ENCODE measurements at regions not wholly inside any gene's neighbourhood (a gene's known extent, or its start where the extent isn't known, plus 50 kb on each side); places are given as distances from the start of the nearest gene placed in this dataset.

DNA sequence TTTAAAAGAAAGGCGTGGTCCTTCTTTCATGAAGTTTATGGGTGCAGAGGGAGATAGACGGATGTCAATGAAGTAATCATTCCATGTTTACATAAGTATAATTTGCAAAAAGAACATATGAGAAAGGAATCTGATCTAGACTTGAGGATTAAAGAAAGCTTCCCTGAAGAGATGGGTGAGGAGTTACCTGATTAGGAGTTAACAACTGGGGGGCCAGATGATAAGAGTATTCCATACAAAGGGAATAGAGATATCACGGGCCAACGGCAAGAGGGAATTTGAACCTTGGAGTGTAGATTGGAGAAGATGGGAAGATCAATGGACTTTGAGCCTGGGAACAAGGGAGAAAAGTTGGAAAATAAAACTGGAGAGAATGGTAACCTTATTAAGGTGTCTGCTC, 1959.9 kb upstream of the WWC1 start:
- no peak overlapping the region for H3K4me3 ChIP-seq (ENCODE audit: low read length)

DNA sequence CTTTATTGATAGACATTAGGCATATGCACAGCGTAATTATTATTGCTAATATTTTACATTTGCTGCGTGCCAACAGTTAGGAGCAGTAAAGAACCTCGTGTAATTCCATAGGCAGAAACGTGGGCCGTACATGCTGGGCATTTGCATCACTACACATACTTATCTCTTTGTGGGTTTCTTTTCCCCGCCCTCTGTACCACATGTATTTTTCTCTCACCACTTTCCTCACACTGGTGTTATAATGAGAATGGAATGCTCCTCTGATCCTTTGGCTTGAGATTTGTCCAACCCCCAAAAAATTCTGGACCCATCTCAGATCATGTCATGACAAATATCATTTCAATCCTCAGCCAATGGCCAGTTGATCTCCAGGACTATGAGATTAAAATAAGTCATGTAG, 1952.6 kb upstream of the WWC1 start:
- no peak overlapping the region for H3K4me3 ChIP-seq (ENCODE audit: low read length)
- no peak for TF ChIP-seq ZNF274 (IDR thresholded peaks at IDR 0.05; ENCODE audit: low read depth, low read length)

More for the DNA sequence above, 1959.9 kb upstream of the WWC1 start:
- TF ChIP-seq ZNF274 (IDR thresholded peaks at IDR 0.05; ENCODE audit: low read depth, low read length): no peak

DNA sequence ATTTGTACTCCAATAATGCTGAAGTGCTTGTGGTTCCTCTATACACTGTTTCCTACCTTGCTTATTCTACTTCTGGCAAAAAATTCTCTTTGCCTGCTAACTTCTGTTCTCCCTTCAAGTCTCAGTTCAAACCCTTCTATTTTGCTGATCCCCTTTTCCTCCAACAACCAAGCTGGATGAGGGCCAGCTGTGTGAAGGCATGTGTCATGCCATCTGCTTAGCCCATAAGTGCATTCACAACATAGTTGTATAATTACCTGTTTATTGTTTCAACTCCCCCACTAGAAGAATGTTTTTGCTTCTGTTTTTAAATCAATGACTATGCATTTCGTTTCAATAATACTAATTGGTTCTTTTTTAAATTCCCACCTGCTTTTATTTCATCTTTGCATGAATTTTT, 1951.4 kb upstream of the WWC1 start:
- no peak overlapping the region for H3K4me3 ChIP-seq (ENCODE audit: low read length)
- no peak for TF ChIP-seq ZNF274 (IDR thresholded peaks at IDR 0.05; ENCODE audit: low read depth, low read length)

DNA sequence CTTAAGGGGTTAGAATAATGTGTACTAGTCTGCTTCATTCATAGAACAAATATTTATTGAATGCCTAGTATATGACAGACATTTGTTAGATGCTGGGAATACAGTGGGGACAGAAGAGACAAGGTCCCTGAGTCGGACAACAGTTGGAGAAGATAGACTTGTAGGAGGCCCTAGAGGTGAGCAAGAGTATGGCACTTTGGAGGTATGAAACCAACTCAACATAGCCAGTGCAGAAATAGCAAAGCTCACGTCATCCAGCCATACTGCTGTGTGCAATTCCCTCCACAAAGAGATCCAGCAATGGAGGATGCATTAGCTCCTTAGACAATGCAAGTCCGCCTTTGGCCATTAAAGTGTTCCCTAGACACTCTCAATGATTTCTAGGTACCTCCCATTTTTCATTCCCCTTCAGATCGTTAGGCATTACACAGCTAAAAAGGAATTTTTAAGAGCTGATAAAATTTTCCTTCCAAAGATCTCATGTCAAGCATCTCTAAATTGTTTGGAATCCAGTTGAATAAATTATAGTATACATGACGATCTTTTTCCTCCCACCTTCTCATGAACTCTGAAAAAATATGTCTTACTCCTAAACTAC, 1949.6 kb upstream of the WWC1 start:
- no peak overlapping the region for H3K4me3 ChIP-seq (ENCODE audit: low read length)
- no peak for TF ChIP-seq ZNF274 (IDR thresholded peaks at IDR 0.05; ENCODE audit: low read depth, low read length)

DNA sequence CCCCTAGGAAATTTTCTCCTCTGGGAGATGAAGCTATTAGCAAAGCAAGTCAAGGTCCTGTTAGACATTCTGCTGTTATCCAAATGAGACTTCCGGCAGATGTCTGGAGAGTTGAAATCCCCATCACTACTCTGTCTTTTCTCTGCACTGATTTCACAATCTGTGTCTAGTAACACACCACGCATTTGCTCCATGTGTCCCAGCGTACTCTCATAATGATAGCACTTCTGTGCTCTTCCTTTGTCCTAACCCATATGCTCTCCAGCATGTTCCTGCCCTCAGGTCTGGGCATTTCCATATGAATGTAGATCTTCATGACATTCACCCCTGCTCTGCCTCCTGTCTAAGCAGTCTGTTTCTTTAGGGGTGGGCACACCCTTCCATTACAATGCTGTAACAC, 1949.0 kb upstream of the WWC1 start:
- H3K4me3 ChIP-seq (ENCODE audit: low read length): no peak overlapping the region
- no peak for TF ChIP-seq ZNF274 (IDR thresholded peaks at IDR 0.05; ENCODE audit: low read depth, low read length)

DNA sequence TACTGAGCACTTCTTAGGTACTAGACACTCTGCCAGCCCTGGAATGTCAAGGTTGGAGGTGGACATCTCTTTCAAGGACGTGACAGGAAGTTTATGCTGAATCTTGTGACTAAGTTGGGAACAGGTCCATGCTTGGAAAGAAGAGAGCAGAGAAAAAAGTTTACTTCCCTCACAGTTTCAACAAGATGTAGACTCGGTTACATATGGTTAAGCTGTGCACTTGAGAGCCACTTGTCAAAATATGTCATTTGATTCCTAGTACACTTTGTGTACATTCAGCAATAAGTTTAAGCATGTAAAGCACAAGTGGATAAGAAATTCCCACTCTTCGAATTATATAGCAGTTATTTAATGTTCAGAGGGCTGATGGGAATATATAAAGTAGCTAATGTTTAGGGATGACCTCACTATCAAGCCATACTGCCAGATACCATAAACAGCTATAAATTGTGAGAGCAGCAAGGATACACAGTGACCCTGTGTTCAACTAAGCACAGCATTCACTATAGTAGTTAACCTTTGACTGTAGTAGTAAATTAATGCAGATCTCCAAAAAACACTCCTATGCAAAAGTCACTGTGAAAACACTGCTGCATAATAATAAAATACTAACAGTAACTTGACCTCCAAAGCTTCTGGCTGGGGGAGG, 1944.6 kb upstream of the WWC1 start:
- no peak overlapping the region for H3K4me3 ChIP-seq (ENCODE audit: low read length)

DNA sequence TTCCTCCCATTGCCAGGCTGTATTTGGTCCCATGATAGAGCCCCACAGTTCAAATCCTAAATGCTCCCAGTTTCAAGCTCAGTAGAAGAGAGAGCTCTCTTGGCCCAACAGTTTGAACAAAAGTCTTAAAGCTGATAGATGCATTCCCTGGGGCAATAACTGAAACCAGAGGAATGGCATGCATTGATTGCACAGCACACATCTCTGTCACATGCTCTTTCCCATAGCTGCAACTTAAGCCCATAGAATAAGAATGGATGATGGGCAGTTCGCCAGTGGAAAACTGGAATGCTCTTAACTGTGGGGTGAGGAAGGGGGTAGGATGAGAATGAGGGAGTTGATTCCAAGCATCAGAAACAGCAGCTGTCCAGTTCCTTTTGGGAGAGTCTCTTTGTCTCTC, 1942.4 kb upstream of the WWC1 start:
- no peak for TF ChIP-seq ZNF274 (IDR thresholded peaks at IDR 0.05; ENCODE audit: low read depth, low read length)
- no peak overlapping the region for H3K4me3 ChIP-seq (ENCODE audit: low read length)

More for the DNA sequence above, 1944.6 kb upstream of the WWC1 start:
- TF ChIP-seq ZNF274 (IDR thresholded peaks at IDR 0.05; ENCODE audit: low read depth, low read length): no peak

DNA sequence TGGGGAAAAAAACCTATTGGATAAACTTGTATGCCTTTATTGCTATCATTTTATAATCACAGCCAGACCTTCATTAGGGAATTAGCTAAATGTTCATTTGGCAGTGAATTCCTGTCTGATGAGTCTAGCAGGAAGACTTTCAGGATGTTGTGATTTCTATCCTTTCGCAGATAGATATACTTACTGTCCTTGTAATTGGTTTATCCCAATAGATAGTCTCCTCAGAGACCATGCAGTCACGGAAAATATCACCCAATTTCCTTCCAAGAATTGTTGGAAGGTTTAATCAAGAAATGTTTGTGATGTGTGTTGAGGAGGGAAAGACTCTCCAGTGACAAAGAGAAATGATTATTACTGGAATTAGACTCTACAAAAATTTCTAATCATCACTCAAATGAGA, 1937.9 kb upstream of the WWC1 start:
- H3K4me3 ChIP-seq (ENCODE audit: low read length): no peak overlapping the region
- TF ChIP-seq ZNF274 (IDR thresholded peaks at IDR 0.05; ENCODE audit: low read depth, low read length): no peak

DNA sequence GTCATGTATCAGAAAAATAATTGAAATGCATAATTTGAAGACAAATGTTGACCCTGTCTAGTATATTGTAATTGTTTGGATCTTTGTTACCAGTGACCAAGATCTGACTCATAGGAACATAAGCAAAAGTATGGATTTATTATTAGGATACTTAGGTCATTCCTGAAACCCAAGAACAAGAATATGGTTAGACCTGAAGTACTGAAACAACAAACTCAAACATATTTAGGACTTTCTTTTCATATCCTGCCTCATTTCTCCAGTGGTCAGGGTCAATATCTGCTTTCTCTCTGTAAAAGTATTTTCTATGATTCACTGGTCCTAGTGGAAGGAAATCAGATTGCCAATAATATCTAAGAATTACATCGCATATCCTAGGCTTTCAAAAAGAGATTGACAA, 1937.1 kb upstream of the WWC1 start:
- no peak overlapping the region for H3K4me3 ChIP-seq (ENCODE audit: low read length)
- TF ChIP-seq ZNF274 (IDR thresholded peaks at IDR 0.05; ENCODE audit: low read depth, low read length): no peak

DNA sequence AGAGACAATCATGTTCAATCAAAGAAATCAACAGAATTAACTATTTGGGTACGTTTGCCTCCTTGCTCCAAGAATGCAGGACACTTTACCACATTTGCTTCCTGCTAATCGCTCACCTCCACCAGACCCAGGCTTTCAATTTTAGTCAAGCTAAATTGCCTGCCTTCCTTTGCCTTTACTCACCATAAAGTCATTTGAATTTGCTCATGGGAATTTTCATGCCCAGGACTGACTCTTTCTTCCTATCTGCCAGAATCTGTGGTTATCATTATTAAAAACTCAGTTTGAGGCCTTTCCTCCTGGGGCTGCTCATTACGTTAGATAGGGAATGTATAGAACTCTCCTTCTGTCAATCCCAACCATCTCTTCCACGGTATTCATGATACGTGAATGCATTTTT, 1935.3 kb upstream of the WWC1 start:
- no peak for TF ChIP-seq ZNF274 (IDR thresholded peaks at IDR 0.05; ENCODE audit: low read depth, low read length)
- H3K4me3 ChIP-seq (ENCODE audit: low read length): no peak overlapping the region

DNA sequence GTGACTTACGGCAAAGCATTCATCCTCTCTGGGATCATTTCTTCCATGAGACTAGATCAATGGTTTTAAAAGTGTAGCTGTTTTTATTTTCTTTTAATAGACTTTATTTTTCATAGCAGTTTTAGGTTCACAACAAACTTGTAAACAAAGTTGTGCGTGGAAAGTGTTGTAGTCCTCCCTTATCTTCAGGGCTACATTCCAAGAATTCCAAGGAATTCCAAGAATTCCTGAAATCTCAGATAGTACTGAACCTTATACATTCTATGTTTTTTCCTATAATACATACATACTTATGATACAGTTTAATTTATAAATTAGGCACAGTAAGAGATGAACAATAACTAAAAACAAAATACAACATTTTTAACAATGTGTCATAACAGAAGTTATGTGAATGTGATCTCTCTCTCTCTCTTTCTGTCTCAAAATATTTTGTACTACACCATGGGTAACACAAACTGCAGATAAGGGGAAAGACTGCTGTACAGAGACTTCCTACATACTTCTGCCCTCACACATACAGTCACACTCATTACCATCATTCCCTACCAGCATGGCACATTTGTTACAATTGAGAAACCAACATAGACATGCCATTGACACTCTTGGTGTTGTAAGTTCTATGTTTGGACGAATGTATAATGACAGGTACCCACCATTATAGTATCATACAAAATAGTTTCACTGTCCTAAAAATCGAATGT, 1933.2 kb upstream of the WWC1 start:
- no peak overlapping the region for H3K4me3 ChIP-seq (ENCODE audit: low read length)
- no peak for TF ChIP-seq ZNF274 (IDR thresholded peaks at IDR 0.05; ENCODE audit: low read depth, low read length)

DNA sequence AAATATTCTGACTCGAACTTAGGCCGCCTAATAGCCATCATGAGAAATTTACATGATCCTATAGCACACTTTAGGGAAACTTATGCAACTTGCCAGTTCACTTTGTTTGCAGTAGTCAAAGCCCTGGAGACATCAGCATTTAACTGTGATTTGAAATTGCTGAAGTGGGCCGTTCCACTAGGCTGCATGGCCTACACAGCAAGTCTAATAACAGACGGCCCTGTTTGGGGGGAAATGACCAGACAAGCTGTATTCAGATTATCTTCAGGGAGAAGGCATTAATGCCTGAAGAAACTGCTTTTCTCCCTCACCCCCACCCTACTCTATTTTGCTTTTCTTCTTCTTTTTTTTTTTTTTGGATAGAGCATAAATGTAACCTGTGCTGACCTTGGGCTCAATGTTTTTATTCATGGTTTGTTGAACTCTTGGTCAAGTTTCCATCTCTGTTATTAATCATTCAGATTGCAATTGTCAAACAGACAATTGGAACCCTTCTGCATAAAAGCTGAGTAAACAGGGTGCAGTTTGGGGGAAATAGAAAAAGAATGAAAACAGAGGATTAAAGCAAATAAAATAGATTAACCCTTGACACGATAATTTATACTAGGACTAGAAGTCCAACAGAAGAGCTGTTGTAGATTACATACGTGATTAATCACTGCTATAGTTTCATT, 1928.2 kb upstream of the WWC1 start:
- no peak overlapping the region for H3K4me3 ChIP-seq (ENCODE audit: low read length)

DNA sequence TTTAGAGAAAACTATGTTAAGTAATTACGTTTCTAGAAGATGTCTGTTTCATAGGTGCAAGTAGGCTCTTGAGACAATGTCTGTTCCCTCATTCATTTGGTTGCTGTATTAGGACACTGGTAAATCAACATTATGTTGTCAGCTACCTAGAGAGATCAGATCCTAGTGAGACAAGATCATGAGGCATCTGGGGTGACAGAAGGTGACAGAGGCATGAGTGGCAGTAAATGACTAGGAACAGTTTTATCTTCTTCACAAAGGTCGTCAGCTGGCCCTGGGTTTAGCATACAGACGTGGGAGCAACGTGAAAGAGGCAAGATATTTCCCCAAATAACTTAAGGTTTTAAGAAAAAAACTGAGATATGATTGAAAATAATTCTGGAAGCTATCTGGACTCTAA, 1926.3 kb upstream of the WWC1 start:
- TF ChIP-seq ZNF274 (IDR thresholded peaks at IDR 0.05; ENCODE audit: low read depth, low read length): no peak

More for the DNA sequence above, 1928.2 kb upstream of the WWC1 start:
- no peak for TF ChIP-seq ZNF274 (IDR thresholded peaks at IDR 0.05; ENCODE audit: low read depth, low read length)

DNA sequence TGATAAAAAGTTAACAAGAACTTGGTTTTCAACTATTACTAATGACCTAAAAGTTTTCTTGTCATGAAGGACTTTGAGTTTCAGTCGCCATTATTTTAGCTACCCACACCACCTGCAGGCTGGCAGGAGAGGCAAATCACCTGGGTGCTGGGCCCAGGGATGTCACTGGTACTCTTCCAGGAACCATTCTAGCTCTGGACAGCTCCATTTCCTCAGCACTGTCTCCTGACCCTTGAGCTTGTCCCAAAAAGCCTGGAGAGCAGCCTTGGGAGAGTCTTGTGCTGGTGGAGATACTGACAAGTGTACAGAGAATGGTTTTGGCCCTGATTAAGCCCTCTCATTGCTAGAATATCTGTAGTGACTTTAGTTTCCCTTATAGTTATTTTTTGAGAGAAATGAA, 1924.1 kb upstream of the WWC1 start:
- no peak overlapping the region for H3K4me3 ChIP-seq (ENCODE audit: low read length)

More for the DNA sequence above, 1926.3 kb upstream of the WWC1 start:
- H3K4me3 ChIP-seq (ENCODE audit: low read length): no peak overlapping the region

DNA sequence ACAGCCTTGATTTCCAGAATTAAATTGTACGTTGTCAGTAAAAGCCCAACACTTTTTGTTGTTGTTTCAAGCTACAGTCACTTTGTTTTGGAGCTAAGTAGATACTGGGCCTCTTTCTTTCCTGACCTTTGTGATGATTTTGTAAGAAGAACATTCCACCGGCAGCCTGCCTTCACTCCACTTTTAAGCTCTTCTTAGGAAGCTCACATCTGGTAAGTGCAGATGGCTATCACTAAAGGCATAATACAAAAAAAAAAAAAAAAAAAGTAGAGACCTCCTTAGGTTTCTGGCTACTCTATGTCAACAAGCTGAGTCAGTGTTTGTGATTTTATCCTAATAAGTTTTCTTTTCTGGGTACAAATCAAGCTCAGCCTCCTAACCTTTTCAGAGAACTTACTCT, 1922.1 kb upstream of the WWC1 start:
- no peak for TF ChIP-seq ZNF274 (IDR thresholded peaks at IDR 0.05; ENCODE audit: low read depth, low read length)
- H3K4me3 ChIP-seq (ENCODE audit: low read length): no peak overlapping the region

More for the DNA sequence above, 1924.1 kb upstream of the WWC1 start:
- TF ChIP-seq ZNF274 (IDR thresholded peaks at IDR 0.05; ENCODE audit: low read depth, low read length): no peak
